ENCODE measurements at regions not wholly inside any gene's neighbourhood (a gene's known extent, or its start where the extent isn't known, plus 50 kb on each side); places are given as distances from the start of the nearest gene placed in this dataset.
"Not testable (repeated sequence)": the region's sequence is repeated elsewhere in the genome, so short reads cannot be mapped to it uniquely, and the experiment has no call there.

DNA sequence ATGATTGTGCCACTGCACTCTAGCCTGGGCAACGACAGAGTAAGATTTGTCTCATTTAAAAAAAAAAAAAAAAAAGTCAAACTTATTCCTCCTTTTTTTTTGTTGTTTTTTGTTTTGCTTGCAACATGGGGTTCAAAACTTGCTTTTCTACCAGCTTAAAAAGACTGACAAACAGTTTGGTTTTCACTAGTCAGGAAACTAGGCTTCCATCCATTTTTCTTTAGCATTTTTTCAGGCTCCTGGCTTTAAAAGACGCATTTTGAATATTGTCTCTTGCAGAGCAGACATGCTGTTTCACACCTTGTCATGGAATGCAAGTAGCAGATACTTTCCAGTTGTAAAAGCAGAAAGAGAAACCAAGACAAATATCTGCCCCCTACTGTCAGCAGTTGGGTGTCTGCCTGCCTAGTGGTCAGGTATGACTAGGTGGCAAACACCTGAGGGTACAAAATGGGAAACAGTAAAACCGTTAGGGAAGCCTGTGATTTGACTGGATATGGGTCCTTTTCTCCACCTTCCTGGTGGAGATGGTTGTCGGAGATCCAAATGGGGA lies 139.9 kb downstream of the CCDC71L start:
- ATAC-seq (replicated peaks) (no peak), DNase-seq (no peak)
- H3K9me3 Mint-ChIP-seq = no peaks in the 10 kb centered on the region
- H3K27ac Mint-ChIP-seq = no peak overlapping the region
- H3K4me3 Mint-ChIP-seq = no peak overlapping the region
- H3K36me3 Mint-ChIP-seq (ENCODE audit: insufficient read depth) = no peaks in the 10 kb centered on the region
- no peaks in the 10 kb centered on the region for H3K4me1 Mint-ChIP-seq (ENCODE audit: low read depth in 2 of 2)
- peaks cover 40 to 55% of the 10 kb centered on the region in 2 donors for H3K27me3 Mint-ChIP-seq

DNA sequence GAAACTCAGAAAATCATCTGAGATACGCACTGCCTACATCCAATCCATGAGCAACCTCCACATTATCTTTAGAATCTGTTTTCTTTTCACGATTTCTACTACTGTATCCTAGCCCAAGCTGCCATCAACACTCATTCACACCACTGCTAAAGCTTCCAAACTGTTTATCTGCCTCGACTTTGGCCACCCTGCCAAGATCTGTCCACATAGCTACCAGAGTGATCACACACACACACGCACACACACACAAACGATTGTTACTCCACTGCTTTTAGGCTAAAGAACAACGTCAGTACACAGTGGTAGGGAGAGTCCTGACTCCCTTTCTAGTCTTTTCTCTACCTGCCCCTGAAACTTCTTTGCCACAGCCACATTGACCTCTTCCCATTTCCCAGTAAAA lies 142.0 kb downstream of the CCDC71L start:
- H3K36me3 Mint-ChIP-seq (ENCODE audit: insufficient read depth) = no peaks in the 10 kb centered on the region

DNA sequence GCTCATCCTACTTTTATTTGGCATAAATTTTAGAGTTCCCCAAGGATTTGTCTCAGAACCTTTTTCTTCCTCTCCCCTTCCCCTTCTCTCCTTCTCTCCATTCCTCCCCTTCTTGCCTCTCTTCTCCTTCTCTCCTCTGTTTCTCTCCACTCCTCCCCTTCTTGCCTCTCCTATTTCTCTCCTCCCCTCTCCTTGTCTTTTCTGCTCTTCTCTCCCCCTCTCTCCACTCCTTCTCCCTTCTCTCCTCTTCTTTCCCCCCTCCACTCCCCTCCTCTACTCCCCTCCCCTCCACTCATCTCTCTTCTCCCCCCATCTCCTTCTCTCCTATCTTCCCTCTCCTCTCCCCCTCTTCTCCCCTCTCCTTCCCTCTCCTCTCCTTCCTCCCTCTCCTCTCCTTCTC lies 142.7 kb downstream of the CCDC71L start:
- H3K9me3 Mint-ChIP-seq = no peaks in the 10 kb centered on the region
- H3K4me1 Mint-ChIP-seq (ENCODE audit: low read depth in 2 of 2) = no peaks in the 10 kb centered on the region
- DNase-seq (no peak), ATAC-seq (replicated peaks) (no peak)
- no peaks in the 10 kb centered on the region for H3K36me3 Mint-ChIP-seq (ENCODE audit: insufficient read depth)
- no peak overlapping the region for H3K27ac Mint-ChIP-seq
- peaks cover 30 to 41% of the 10 kb centered on the region in 2 donors for H3K27me3 Mint-ChIP-seq
- H3K4me3 Mint-ChIP-seq = no peak overlapping the region

More for the DNA sequence above, 142.0 kb downstream of the CCDC71L start:
- Mint-ChIP-seq H3K9me3 (no peaks in the 10 kb centered on the region), H3K4me3 (no peak overlapping the region), H3K27me3 (peaks cover 37 to 48% of the 10 kb centered on the region in 2 donors), H3K4me1 (ENCODE audit: low read depth in 2 of 2) (no peaks in the 10 kb centered on the region), H3K27ac (no peak overlapping the region)
- no peak for ATAC-seq (replicated peaks)
- no peak for DNase-seq

DNA sequence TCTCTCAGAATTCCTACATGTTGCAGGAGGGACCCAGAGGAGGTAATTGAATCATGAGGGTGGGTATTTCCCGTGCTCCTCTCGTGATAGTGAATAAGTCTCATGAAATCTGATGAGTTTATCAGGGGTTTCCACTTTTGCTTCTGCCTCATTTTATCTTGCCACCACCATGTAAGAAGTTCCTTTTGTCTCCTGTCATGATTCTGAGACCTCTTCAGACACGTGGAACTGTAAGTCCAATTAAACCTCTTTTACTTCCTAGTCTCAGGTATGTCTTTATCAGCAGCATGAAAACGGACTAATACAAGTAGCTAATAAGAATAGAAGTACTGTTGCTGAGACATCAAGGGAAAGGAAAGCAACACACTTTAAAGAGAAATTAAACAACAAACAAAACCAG lies 143.4 kb downstream of the CCDC71L start:
- H3K9me3 Mint-ChIP-seq = no peaks in the 10 kb centered on the region
- no peak for DNase-seq
- no peak for ATAC-seq (replicated peaks)

DNA sequence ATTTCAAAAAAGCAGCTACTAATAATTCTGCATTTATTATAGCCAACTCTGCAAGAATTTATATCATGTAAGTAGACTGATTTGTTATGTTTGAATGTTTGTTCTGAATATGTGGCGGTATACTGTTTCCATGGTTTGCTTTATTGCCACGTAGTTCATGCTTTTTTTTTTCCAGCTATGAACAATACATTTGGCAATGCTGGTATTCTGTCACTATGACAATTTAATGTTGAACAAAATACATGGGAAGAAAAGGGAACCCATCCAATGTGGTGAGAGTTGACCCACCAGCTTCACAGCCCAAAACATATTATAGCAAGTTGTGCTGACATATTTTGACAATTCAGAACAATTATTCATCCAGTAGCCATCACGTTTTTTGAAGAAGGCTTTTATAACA lies 145.6 kb downstream of the CCDC71L start:
- no peak overlapping the region for H3K27ac Mint-ChIP-seq
- H3K9me3 Mint-ChIP-seq = no peaks in the 10 kb centered on the region
- DNase-seq (no peak), ATAC-seq (replicated peaks) (no peak)
- H3K4me3 Mint-ChIP-seq = no peak overlapping the region
- H3K27me3 Mint-ChIP-seq = peaks cover 38 to 42% of the 10 kb centered on the region in 2 donors
- no peaks in the 10 kb centered on the region for H3K36me3 Mint-ChIP-seq (ENCODE audit: insufficient read depth)
- no peaks in the 10 kb centered on the region for H3K4me1 Mint-ChIP-seq (ENCODE audit: low read depth in 2 of 2)

More for the DNA sequence above, 143.4 kb downstream of the CCDC71L start:
- Mint-ChIP-seq H3K27me3 (peaks cover 30 to 41% of the 10 kb centered on the region in 2 donors), H3K4me3 (no peak overlapping the region), H3K4me1 (ENCODE audit: low read depth in 2 of 2) (no peaks in the 10 kb centered on the region), H3K36me3 (ENCODE audit: insufficient read depth) (no peaks in the 10 kb centered on the region), H3K27ac (no peak overlapping the region)

DNA sequence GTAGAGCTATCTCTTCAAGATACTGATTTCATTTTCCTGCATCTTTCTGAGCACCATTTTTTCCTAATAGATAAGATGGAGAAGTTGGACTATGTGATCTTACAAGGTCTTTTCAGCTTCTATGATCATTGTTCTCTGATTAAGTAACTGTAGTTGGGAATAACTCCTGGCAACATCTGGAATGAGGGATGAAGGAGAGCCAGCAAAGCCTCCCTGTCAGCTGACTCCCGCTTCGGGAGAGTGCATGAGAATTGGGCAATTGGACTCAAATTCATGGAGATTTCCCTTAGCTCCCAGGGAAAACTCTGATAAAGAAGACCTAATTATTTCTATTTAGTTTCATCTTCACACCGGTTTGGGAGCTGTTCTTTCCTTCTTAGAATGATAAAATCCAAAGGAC lies 146.1 kb downstream of the CCDC71L start:
- Mint-ChIP-seq H3K4me3 (no peak overlapping the region), H3K27me3 (peaks cover 42 to 47% of the 10 kb centered on the region in 2 donors), H3K27ac (no peak overlapping the region), H3K9me3 (no peaks in the 10 kb centered on the region), H3K36me3 (ENCODE audit: insufficient read depth) (no peaks in the 10 kb centered on the region), H3K4me1 (ENCODE audit: low read depth in 2 of 2) (no peaks in the 10 kb centered on the region)
- ATAC-seq (replicated peaks) (no peak), DNase-seq (no peak)

DNA sequence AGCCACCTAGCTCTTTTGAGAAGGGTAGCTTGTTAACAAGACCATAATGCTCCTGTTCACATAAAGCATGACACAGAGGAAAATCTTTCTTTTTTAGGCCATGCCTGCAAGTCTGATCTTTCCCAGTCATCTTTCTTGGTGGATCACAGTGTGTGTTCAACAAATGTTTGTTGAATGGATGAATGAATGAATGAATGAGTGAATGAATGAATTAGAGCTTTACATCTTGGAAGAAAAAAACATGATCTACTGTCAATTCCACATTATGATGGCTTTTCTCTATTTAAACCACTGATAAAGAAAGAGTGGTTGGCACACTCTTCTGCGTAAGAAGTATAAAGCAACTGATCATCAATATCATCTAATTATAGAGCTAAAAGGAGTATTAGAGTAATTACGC lies 148.7 kb downstream of the CCDC71L start:
- no peaks in the 10 kb centered on the region for H3K9me3 Mint-ChIP-seq
- no peaks in the 10 kb centered on the region for H3K36me3 Mint-ChIP-seq (ENCODE audit: insufficient read depth)
- H3K4me3 Mint-ChIP-seq = no peak overlapping the region
- no peak overlapping the region for H3K27ac Mint-ChIP-seq
- DNase-seq (no peak), ATAC-seq (replicated peaks) (no peak)
- H3K4me1 Mint-ChIP-seq (ENCODE audit: low read depth in 2 of 2) = no peaks in the 10 kb centered on the region
- peaks cover 34 to 36% of the 10 kb centered on the region in 2 donors for H3K27me3 Mint-ChIP-seq

DNA sequence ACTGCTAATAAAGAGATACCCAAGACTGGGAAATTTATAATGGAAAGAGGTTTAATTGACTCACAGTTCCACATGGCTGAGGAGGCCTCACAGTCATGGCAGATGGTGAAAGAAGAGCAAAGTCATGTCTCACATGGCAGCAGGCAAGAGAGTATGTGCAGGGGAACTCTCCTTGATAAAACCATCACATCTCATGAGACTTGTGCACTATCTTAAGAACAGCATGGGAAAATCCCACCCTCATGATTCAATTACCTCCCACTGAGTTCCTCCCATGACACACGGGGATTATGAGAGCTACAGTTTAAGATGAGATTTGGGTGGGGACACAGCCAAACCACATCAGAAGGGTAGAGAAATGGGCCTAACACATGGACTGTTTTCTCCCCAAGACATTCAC lies 156.3 kb downstream of the CCDC71L start:
- Mint-ChIP-seq H3K27ac (no peak overlapping the region), H3K27me3 (peaks cover 9 to 19% of the 10 kb centered on the region in 2 donors), H3K9me3 (no peaks in the 10 kb centered on the region), H3K4me3 (no peak overlapping the region), H3K4me1 (ENCODE audit: low read depth in 2 of 2) (no peaks in the 10 kb centered on the region), H3K36me3 (ENCODE audit: insufficient read depth) (no peaks in the 10 kb centered on the region)
- no peak for DNase-seq
- no peak for ATAC-seq (replicated peaks)

DNA sequence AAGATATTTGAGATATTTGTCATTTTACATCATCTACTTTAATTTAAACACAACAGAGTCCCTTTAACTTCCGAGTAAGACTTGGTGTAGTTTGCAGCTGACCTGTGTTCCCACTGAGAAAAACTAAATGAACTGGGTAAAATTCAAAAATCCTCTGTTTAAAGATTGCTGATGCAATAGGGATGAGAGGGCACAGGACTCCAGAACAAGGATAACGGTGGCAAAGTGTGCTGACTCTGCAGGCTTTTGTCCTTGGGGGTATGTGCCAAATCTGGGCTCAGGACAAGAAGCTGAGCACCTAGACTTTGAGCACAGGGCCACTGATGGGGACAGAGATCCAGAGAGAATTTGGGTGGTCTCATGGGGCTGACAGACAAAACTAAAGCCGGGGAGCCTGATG lies 156.8 kb downstream of the CCDC71L start:
- no peak overlapping the region for H3K4me3 Mint-ChIP-seq
- DNase-seq = no peak
- H3K27me3 Mint-ChIP-seq = peaks cover 8 to 17% of the 10 kb centered on the region in 2 donors
- no peaks in the 10 kb centered on the region for H3K36me3 Mint-ChIP-seq (ENCODE audit: insufficient read depth)
- H3K9me3 Mint-ChIP-seq = no peaks in the 10 kb centered on the region
- H3K27ac Mint-ChIP-seq = no peak overlapping the region
- ATAC-seq (replicated peaks) = no peak
- H3K4me1 Mint-ChIP-seq (ENCODE audit: low read depth in 2 of 2) = no peaks in the 10 kb centered on the region

DNA sequence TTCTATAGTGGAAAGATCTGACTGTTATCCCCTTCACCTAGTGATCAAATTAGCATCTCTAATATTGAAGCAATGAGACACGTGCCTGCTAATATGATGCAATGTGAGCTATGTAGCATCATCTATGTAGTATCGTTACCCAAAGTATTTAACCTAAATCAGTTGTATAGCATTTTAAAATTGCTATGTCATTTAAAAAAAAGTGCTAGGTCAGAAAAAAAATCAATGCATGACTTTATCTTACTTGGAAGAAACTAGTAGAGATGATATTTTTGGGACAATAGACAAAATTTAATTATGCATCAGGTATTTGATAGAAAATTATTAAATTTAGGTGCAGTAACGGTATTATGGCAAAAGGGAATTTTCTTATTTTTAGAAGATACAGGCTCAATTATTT lies 157.3 kb downstream of the CCDC71L start:
- no peaks in the 10 kb centered on the region for H3K36me3 Mint-ChIP-seq (ENCODE audit: insufficient read depth)
- H3K4me3 Mint-ChIP-seq = no peak overlapping the region
- no peak overlapping the region for H3K27ac Mint-ChIP-seq
- DNase-seq = no peak
- no peak for ATAC-seq (replicated peaks)
- no peaks in the 10 kb centered on the region for H3K9me3 Mint-ChIP-seq
- H3K27me3 Mint-ChIP-seq = peaks cover 8 to 16% of the 10 kb centered on the region in 2 donors
- H3K4me1 Mint-ChIP-seq (ENCODE audit: low read depth in 2 of 2) = no peaks in the 10 kb centered on the region

DNA sequence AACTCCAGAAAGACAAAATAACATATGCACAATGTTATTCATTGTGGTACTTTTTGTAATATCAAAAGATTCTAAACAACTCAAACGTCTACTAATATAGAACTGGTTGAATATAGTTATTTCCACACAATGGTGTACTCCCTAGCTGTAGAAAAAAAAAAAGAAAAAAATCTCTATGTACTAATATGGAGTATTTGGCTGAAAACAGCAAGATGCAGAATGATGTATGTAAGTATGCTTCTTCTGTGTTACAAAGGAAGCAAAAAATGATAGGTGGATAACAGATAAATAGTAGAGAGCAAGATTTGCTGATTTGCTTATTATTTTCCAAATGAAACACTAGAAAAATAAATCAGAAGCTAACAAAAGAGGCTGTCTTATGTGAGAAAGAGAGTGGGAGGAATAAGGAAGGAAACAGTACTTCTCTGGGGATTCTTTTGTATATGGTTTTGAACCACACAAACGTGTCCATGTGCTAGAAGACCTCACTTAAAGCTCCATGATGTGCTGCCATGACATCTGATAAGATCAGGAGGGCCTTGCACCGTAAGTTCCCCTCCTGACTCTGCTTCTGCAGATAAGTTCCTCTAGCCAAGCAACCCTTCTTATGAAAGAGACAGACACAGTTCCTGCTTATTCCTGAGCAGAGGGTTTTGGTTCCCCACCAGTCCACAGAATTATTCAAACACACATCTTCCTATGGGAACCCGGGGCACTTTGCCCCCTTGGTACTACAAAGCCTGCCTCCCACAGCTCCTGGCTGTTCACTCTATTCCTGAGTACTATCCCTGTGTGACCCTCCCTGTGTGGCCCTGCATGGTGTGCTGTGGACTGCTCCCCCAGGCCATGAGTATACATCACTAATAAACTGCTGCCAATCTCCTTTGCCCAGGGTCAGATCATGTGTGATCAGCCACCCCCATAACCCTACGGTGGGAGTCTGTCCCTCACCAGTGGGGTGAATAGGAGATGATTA lies 159.1 kb downstream of the CCDC71L start:
- no peak overlapping the region for H3K4me3 Mint-ChIP-seq
- H3K4me1 Mint-ChIP-seq (ENCODE audit: low read depth in 2 of 2) = no peaks in the 10 kb centered on the region
- H3K27ac Mint-ChIP-seq = no peak overlapping the region
- peaks cover 13 to 22% of the 10 kb centered on the region in 2 donors for H3K27me3 Mint-ChIP-seq
- ATAC-seq (replicated peaks) (no peak), DNase-seq (no peak)
- no peaks in the 10 kb centered on the region for H3K9me3 Mint-ChIP-seq
- H3K36me3 Mint-ChIP-seq (ENCODE audit: insufficient read depth) = no peaks in the 10 kb centered on the region

DNA sequence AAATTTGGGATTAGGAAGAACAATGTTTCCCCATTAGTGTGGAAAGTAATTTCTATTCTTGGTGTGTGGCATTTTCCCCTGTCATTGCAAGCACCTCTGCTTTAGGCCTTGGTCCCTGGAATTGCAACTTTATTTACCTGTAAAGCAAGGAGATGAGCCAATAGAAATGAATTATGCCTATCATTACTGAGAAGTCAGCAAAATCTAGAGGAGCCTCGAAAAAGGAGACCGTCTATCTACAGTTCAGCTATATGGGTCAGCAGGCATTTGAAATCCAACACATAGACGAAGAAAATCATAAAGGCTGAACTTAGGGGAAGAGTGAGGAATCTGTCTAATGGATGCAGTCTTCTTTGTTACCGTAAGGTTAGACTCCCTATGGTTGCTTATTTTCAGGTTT lies 161.1 kb downstream of the CCDC71L start:
- Mint-ChIP-seq H3K27me3 (peaks cover 31 to 42% of the 10 kb centered on the region in 2 donors), H3K9me3 (peaks cover 0 to 6% of the 10 kb centered on the region in 2 donors), H3K4me3 (no peak overlapping the region), H3K27ac (no peak overlapping the region), H3K36me3 (ENCODE audit: insufficient read depth) (no peaks in the 10 kb centered on the region), H3K4me1 (ENCODE audit: low read depth in 2 of 2) (no peaks in the 10 kb centered on the region)
- no peak for DNase-seq
- ATAC-seq (replicated peaks) = no peak

DNA sequence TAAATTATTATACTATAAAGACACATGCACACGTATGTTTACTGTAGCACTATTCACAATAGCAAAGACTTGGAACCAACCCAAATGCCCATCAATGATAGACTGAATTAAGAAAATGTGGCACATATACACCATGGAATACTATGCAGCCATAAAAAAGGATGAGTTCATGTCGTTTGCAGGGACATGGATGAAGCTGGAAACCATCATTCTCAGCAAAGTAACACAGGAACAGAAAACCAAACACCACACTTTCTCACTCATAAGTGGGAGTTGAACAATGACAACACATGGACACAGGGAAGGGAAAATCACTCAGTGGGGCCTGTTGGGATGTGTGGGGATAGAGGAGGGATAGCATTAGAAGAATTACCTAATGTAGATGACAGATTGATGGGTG lies 163.0 kb downstream of the CCDC71L start:
- H3K4me1 Mint-ChIP-seq (ENCODE audit: low read depth in 2 of 2); H3K27ac Mint-ChIP-seq; ATAC-seq (replicated peaks); H3K4me3 Mint-ChIP-seq; H3K36me3 Mint-ChIP-seq (ENCODE audit: insufficient read depth); H3K9me3 Mint-ChIP-seq; DNase-seq: not testable (repeated sequence)
- H3K27me3 Mint-ChIP-seq = peaks cover 42 to 61% of the 10 kb centered on the region in 2 donors

Measured in effector memory CD8-positive, alpha-beta T cell (primary cell).